ENCODE measurements at regions not wholly inside any gene's neighbourhood (a gene's known extent, or its start where the extent isn't known, plus 50 kb on each side); places are given as distances from the start of the nearest gene placed in this dataset.

DNA sequence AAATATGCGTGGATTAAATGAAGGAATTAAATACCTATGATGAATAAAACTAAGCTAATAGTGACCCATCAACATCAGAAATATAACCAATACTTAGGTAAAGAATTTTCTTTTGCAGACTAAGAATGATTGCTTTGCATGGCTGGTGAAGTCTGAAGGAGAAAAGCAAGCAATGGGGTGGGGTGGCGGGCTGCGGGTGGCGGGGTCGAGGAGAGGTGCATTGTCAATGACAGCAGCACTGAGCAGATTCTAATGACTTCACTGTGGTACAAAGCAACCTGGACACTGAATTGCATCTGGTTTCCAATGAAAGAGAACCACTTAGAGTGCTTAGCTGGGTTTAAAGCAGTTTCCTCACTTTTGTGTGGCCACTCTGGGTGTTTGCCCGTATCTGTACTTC lies 171.5 kb upstream of the IL12A start:
- no peak overlapping the region for H3K27ac ChIP-seq (ENCODE audit: low read depth)

More for the DNA sequence above, 171.5 kb upstream of the IL12A start:
- no peak for DNase-seq (ENCODE audit: low spot score)
- no peak overlapping the region for H3K4me2 ChIP-seq
- no peaks in the 10 kb centered on the region; the same call in 2 of the 3 replicates for H3K9me3 Mint-ChIP-seq
- H3K4me3 ChIP-seq: no peak overlapping the region
- TF ChIP-seq JUNB (IDR thresholded peaks at IDR 0.05; ENCODE audit: unreplicated experiment) (no peak), NANOG (IDR thresholded peaks at IDR 0.05; ENCODE audit: borderline replicate concordance) (no peak), STAT1 (IDR thresholded peaks at IDR 0.05; ENCODE audit: unreplicated experiment) (no peak), EZH2 (IDR thresholded peaks at IDR 0.05; ENCODE audit: low read depth, unreplicated experiment) (no peak), POLR2AphosphoS5 (IDR thresholded peaks at IDR 0.05; ENCODE audit: low read depth) (no peak), EZH2phosphoT487 (IDR thresholded peaks at IDR 0.05; ENCODE audit: unreplicated experiment) (no peak), CREB1 (CRISPR knock-in tag; IDR thresholded peaks at IDR 0.05; ENCODE audit: low read depth) (no peak), ZNF114 (CRISPR knock-in tag; IDR thresholded peaks at IDR 0.05) (no peak), ZNF331 (CRISPR knock-in tag; IDR thresholded peaks at IDR 0.05; ENCODE audit: low read depth) (no peak)
- TF ChIP-seq, protein P1, sequence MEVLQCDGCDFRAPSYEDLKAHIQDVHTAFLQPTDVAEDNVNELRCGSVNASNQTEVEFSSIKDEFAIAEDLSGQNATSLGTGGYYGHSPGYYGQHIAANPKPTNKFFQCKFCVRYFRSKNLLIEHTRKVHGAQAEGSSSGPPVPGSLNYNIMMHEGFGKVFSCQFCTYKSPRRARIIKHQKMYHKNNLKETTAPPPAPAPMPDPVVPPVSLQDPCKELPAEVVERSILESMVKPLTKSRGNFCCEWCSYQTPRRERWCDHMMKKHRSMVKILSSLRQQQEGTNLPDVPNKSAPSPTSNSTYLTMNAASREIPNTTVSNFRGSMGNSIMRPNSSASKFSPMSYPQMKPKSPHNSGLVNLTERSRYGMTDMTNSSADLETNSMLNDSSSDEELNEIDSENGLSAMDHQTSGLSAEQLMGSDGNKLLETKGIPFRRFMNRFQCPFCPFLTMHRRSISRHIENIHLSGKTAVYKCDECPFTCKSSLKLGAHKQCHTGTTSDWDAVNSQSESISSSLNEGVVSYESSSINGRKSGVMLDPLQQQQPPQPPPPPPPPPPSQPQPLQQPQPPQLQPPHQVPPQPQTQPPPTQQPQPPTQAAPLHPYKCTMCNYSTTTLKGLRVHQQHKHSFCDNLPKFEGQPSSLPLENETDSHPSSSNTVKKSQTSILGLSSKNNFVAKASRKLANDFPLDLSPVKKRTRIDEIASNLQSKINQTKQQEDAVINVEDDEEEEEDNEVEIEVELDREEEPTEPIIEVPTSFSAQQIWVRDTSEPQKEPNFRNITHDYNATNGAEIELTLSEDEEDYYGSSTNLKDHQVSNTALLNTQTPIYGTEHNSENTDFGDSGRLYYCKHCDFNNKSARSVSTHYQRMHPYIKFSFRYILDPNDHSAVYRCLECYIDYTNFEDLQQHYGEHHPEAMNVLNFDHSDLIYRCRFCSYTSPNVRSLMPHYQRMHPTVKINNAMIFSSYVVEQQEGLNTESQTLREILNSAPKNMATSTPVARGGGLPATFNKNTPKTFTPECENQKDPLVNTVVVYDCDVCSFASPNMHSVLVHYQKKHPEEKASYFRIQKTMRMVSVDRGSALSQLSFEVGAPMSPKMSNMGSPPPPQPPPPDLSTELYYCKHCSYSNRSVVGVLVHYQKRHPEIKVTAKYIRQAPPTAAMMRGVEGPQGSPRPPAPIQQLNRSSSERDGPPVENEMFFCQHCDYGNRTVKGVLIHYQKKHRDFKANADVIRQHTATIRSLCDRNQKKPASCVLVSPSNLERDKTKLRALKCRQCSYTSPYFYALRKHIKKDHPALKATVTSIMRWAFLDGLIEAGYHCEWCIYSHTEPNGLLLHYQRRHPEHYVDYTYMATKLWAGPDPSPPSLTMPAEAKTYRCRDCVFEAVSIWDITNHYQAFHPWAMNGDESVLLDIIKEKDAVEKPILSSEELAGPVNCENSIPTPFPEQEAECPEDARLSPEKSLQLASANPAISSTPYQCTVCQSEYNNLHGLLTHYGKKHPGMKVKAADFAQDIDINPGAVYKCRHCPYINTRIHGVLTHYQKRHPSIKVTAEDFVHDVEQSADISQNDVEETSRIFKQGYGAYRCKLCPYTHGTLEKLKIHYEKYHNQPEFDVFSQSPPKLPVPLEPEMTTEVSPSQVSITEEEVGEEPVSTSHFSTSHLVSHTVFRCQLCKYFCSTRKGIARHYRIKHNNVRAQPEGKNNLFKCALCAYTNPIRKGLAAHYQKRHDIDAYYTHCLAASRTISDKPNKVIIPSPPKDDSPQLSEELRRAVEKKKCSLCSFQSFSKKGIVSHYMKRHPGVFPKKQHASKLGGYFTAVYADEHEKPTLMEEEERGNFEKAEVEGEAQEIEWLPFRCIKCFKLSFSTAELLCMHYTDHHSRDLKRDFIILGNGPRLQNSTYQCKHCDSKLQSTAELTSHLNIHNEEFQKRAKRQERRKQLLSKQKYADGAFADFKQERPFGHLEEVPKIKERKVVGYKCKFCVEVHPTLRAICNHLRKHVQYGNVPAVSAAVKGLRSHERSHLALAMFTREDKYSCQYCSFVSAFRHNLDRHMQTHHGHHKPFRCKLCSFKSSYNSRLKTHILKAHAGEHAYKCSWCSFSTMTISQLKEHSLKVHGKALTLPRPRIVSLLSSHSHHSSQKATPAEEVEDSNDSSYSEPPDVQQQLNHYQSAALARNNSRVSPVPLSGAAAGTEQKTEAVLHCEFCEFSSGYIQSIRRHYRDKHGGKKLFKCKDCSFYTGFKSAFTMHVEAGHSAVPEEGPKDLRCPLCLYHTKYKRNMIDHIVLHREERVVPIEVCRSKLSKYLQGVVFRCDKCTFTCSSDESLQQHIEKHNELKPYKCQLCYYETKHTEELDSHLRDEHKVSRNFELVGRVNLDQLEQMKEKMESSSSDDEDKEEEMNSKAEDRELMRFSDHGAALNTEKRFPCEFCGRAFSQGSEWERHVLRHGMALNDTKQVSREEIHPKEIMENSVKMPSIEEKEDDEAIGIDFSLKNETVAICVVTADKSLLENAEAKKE (CRISPR knock-in tag; IDR thresholded peaks at IDR 0.05): no peak
- TF ChIP-seq, protein P2, sequence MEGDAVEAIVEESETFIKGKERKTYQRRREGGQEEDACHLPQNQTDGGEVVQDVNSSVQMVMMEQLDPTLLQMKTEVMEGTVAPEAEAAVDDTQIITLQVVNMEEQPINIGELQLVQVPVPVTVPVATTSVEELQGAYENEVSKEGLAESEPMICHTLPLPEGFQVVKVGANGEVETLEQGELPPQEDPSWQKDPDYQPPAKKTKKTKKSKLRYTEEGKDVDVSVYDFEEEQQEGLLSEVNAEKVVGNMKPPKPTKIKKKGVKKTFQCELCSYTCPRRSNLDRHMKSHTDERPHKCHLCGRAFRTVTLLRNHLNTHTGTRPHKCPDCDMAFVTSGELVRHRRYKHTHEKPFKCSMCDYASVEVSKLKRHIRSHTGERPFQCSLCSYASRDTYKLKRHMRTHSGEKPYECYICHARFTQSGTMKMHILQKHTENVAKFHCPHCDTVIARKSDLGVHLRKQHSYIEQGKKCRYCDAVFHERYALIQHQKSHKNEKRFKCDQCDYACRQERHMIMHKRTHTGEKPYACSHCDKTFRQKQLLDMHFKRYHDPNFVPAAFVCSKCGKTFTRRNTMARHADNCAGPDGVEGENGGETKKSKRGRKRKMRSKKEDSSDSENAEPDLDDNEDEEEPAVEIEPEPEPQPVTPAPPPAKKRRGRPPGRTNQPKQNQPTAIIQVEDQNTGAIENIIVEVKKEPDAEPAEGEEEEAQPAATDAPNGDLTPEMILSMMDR (conservative IDR thresholded peaks at IDR 0.05; ENCODE audit: low read depth in 2 of 2): no peak
- TF ChIP-seq, protein P3, sequence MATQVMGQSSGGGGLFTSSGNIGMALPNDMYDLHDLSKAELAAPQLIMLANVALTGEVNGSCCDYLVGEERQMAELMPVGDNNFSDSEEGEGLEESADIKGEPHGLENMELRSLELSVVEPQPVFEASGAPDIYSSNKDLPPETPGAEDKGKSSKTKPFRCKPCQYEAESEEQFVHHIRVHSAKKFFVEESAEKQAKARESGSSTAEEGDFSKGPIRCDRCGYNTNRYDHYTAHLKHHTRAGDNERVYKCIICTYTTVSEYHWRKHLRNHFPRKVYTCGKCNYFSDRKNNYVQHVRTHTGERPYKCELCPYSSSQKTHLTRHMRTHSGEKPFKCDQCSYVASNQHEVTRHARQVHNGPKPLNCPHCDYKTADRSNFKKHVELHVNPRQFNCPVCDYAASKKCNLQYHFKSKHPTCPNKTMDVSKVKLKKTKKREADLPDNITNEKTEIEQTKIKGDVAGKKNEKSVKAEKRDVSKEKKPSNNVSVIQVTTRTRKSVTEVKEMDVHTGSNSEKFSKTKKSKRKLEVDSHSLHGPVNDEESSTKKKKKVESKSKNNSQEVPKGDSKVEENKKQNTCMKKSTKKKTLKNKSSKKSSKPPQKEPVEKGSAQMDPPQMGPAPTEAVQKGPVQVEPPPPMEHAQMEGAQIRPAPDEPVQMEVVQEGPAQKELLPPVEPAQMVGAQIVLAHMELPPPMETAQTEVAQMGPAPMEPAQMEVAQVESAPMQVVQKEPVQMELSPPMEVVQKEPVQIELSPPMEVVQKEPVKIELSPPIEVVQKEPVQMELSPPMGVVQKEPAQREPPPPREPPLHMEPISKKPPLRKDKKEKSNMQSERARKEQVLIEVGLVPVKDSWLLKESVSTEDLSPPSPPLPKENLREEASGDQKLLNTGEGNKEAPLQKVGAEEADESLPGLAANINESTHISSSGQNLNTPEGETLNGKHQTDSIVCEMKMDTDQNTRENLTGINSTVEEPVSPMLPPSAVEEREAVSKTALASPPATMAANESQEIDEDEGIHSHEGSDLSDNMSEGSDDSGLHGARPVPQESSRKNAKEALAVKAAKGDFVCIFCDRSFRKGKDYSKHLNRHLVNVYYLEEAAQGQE (IDR thresholded peaks at IDR 0.05; ENCODE audit: unreplicated experiment): no peak
- TF ChIP-seq, protein P4, sequence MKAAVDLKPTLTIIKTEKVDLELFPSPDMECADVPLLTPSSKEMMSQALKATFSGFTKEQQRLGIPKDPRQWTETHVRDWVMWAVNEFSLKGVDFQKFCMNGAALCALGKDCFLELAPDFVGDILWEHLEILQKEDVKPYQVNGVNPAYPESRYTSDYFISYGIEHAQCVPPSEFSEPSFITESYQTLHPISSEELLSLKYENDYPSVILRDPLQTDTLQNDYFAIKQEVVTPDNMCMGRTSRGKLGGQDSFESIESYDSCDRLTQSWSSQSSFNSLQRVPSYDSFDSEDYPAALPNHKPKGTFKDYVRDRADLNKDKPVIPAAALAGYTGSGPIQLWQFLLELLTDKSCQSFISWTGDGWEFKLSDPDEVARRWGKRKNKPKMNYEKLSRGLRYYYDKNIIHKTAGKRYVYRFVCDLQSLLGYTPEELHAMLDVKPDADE (IDR thresholded peaks at IDR 0.05): no peak
- H3K27me3 ChIP-seq (ENCODE audit: insufficient read depth): no peaks in the 10 kb centered on the region
- H3K4me1 ChIP-seq (ENCODE audit: insufficient read depth): peaks cover 14% of the 10 kb centered on the region
- ATAC-seq: no peak
- H2AFZ ChIP-seq: no peak overlapping the region
- no peak overlapping the region for H3K4me3 Mint-ChIP-seq
- no peaks in the 10 kb centered on the region; the same call in 2 of the 3 replicates for H3K36me3 Mint-ChIP-seq (ENCODE audit: low read depth)
- 0 out of 2 replicates have a peak, but pooled peaks cover 2% of the 10 kb centered on the region for H3K9me2 ChIP-seq (ENCODE audit: insufficient read depth)
- H4K20me1 ChIP-seq (replicated peaks; ENCODE audit: insufficient read depth): no peaks in the 10 kb centered on the region
- H3K79me2 ChIP-seq (replicated peaks; ENCODE audit: insufficient read depth): 0 out of 2 replicates have a peak, but pooled peaks cover 2% of the 10 kb centered on the region
- no peaks in the 10 kb centered on the region; the same call in 1 of the 2 replicates for H3F3A ChIP-seq (replicated peaks; ENCODE audit: low read depth)
- no peaks in the 10 kb centered on the region for H3K36me3 ChIP-seq (ENCODE audit: insufficient read depth)
- peaks cover 22% of the 10 kb centered on the region for H3K4me1 Mint-ChIP-seq
- H3K27ac Mint-ChIP-seq: no peak overlapping the region
- H3K27me3 Mint-ChIP-seq (ENCODE audit: insufficient read depth, low read depth, poor library complexity): peaks cover 3% of the 10 kb centered on the region
